ENCODE measurements at regions not wholly inside any gene's neighbourhood (a gene's known extent, or its start where the extent isn't known, plus 50 kb on each side); places are given as distances from the start of the nearest gene placed in this dataset.

DNA sequence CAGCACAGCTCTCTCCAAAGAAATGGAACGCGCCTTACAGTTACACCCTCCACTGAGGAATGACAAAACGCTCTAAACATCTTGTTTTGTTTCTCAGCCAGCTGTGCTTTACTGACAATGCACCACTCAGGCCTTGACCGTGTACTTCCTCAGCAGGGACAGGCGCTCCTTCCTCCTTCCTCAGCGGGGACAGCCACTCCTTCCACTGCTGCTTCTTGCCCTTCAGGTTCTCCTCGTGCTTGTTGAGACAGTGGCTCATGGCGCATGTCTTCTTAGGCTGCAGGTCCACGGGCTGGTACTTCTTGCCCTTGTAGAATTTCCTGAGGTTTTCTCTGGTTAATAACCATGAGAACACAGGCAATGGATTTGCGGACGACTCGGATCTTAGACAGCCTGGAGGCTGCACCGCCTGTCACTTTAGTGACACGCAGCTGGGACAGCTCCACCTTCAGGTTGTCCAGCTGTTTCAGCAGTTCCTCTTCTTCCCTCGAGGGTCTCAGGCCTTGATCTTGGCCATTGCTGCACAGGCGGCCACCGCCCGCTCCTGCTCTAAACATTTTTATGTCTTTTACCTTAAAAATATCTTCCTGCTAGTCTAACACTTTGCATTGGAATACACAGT, 613.8 kb downstream of the BRD1 start:
- Histone ChIP-seq H3K9me3 (ENCODE audit: low read depth) (no peaks in the 10 kb centered on the region), H3K27me3 (no peaks in the 10 kb centered on the region), H3K4me1 (ENCODE audit: low read depth) (no peaks in the 10 kb centered on the region), H3K4me3 (no peak overlapping the region), H3K27ac (no peak overlapping the region), H3K36me3 (no peaks in the 10 kb centered on the region)
- DNase-seq (ENCODE audit: low read depth in 1 of 2, low spot score in 1 of 2): no peak
- TF ChIP-seq, protein P1, sequence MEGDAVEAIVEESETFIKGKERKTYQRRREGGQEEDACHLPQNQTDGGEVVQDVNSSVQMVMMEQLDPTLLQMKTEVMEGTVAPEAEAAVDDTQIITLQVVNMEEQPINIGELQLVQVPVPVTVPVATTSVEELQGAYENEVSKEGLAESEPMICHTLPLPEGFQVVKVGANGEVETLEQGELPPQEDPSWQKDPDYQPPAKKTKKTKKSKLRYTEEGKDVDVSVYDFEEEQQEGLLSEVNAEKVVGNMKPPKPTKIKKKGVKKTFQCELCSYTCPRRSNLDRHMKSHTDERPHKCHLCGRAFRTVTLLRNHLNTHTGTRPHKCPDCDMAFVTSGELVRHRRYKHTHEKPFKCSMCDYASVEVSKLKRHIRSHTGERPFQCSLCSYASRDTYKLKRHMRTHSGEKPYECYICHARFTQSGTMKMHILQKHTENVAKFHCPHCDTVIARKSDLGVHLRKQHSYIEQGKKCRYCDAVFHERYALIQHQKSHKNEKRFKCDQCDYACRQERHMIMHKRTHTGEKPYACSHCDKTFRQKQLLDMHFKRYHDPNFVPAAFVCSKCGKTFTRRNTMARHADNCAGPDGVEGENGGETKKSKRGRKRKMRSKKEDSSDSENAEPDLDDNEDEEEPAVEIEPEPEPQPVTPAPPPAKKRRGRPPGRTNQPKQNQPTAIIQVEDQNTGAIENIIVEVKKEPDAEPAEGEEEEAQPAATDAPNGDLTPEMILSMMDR (IDR thresholded peaks at IDR 0.05; ENCODE audit: low read depth, low read length): no peak

DNA sequence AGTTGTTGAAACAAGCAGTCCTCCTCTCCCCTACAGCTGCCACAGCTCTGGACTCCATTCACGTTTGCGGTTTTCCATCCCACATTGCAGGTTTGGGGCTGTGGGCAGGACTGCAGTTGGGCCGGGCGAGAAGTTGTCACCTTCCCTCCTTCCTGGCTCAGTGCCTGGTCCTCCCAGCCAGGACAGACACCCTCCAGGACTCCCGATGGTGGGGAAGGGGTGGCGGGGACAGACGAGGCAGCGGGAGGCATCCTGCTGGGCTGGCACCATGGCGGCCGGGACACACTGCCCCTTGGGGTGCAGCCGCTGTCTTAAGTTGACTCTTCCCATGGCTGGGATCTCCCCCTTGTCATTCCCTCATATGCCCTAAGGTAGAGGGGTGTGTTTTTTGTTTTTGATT, 615.2 kb downstream of the BRD1 start:
- Histone ChIP-seq H3K9me3 (ENCODE audit: low read depth) (no peaks in the 10 kb centered on the region), H3K4me1 (ENCODE audit: low read depth) (no peaks in the 10 kb centered on the region), H3K4me3 (no peak overlapping the region), H3K36me3 (no peaks in the 10 kb centered on the region), H3K27ac (no peak overlapping the region), H3K27me3 (no peaks in the 10 kb centered on the region)
- TF ChIP-seq, protein P1 (IDR thresholded peaks at IDR 0.05; ENCODE audit: low read depth, low read length): no peak
- no peak for DNase-seq (ENCODE audit: low read depth in 1 of 2, low spot score in 1 of 2)

DNA sequence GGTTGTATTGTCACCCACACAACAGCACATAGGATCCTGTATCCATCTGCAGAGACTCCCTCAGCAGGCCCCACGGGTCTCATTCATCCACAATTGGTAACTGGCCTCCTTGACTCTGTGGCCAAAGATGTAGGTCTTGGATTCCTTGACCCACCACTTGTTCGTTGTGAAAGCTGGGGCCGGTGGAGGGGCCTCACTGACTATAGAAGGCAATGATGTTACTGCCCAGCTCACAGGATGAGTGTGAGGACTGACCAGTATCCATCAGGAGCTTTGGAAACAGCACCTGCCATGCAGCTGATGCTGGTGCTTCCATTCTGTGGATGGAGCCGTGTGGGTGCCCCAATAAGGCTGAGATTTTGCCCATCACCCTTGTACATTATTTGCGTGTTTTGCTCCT, 615.7 kb downstream of the BRD1 start:
- H3K36me3 ChIP-seq: no peaks in the 10 kb centered on the region
- H3K4me3 ChIP-seq: no peak overlapping the region
- no peaks in the 10 kb centered on the region for H3K27me3 ChIP-seq
- no peaks in the 10 kb centered on the region for H3K9me3 ChIP-seq (ENCODE audit: low read depth)
- no peak overlapping the region for H3K27ac ChIP-seq
- TF ChIP-seq, protein P1 (IDR thresholded peaks at IDR 0.05; ENCODE audit: low read depth, low read length): no peak
- no peak for DNase-seq (ENCODE audit: low read depth in 1 of 2, low spot score in 1 of 2)
- H3K4me1 ChIP-seq (ENCODE audit: low read depth): no peaks in the 10 kb centered on the region

DNA sequence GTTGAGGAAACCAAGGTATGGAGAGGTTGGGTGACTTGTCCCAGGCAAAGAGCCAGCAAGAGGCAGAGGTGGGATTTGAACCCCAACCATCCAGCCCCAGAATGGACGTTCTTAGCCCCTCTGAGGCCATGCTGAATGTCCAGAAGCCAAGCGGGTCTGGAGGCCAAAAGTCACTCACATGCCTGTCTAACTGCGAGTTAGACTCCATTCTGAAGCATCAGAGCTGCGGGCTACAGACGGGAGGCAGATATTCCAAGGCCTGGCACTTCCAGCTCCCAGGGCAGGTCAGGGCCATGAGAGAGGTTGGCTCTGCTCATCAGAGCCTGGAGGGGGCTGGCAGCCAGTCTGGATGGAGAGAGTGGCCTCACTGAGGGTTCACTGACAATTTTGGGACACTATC, 616.5 kb downstream of the BRD1 start:
- no peak for DNase-seq (ENCODE audit: low read depth in 1 of 2, low spot score in 1 of 2)
- H3K9me3 ChIP-seq (ENCODE audit: low read depth): no peaks in the 10 kb centered on the region
- H3K27me3 ChIP-seq: no peaks in the 10 kb centered on the region
- H3K27ac ChIP-seq: no peak overlapping the region
- H3K4me1 ChIP-seq (ENCODE audit: low read depth): no peaks in the 10 kb centered on the region
- no peaks in the 10 kb centered on the region for H3K36me3 ChIP-seq
- H3K4me3 ChIP-seq: no peak overlapping the region
- TF ChIP-seq, protein P1 (IDR thresholded peaks at IDR 0.05; ENCODE audit: low read depth, low read length): no peak

DNA sequence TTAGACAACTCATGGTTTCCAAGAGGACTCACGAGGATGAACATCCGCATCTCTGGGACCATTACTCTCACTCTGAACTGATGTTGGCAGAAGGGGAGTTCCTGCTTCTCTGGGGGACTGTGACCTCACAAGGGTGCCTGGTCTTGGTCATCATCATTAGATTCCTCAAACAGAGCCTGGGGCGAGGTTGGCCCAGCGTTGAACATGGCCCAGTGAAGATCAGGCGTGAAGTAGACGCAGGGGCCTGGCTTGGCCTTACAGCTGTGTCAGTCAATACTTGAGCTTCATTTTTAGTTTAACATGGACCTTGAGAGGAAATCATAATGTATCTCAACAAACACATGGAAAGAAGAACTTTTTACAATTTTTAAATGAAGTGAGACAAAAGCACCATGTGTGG, 617.1 kb downstream of the BRD1 start:
- TF ChIP-seq, protein P1 (IDR thresholded peaks at IDR 0.05; ENCODE audit: low read depth, low read length): no peak
- Histone ChIP-seq H3K27ac (no peak overlapping the region), H3K4me1 (ENCODE audit: low read depth) (no peaks in the 10 kb centered on the region), H3K9me3 (ENCODE audit: low read depth) (no peaks in the 10 kb centered on the region), H3K36me3 (no peaks in the 10 kb centered on the region), H3K4me3 (no peak overlapping the region), H3K27me3 (no peaks in the 10 kb centered on the region)
- no peak for DNase-seq (ENCODE audit: low read depth in 1 of 2, low spot score in 1 of 2)
